Spleen (tissue), 11 donors: ENCODE measurements at regions not wholly inside any gene's neighbourhood (a gene's known extent, or its start where the extent isn't known, plus 50 kb on each side); places are given as distances from the start of the nearest gene placed in this dataset.
"Not testable (repeated sequence)": the region's sequence is repeated elsewhere in the genome, so short reads cannot be mapped to it uniquely, and the experiment has no call there.

Source experiments
- DNase-seq: peaks from one replicate; pipeline ENCODE4 v3.0.0-alpha.2; 2020
- H3K27ac ChIP-seq, 8 donors: fragments of 200-600 bp; sonication (generic) in 7 of 8; 1 replicate in 4 of 8; 2 replicates in 4 of 8; pipeline versions ENCODE4 v1.5.0 to v1.8.0; 2016 to 2021; ENCODE audit warnings: inconsistent platforms in 4 of 8, mild to moderate bottlenecking in 4 of 8, moderate library complexity in 1 of 8
- H3K27me3 ChIP-seq, 7 donors: fragments of 200-600 bp; sonication (generic) in 6 of 7; replicated peaks in 1 of 7; 1 replicate in 4 of 7; 2 replicates in 3 of 7; pipeline versions ENCODE4 v1.5.0 to v1.8.0; 2016 to 2021; ENCODE audit warnings: inconsistent platforms in 3 of 7, mild to moderate bottlenecking in 1 of 7
- H3K36me3 ChIP-seq, 6 donors: fragments of 200-600 bp; sonication (generic) in 5 of 6; 1 replicate in 4 of 6; 2 replicates in 2 of 6; pipeline versions ENCODE4 v1.5.0 to v1.8.0; 2016 to 2021; ENCODE audit warnings: inconsistent platforms in 2 of 6
- H3K4me1 ChIP-seq, 6 donors: fragments of 200-600 bp; sonication (generic) in 5 of 6; 1 replicate in 3 of 6; 2 replicates in 3 of 6; pipeline versions ENCODE4 v1.5.0 to v1.8.0; 2016 to 2021; ENCODE audit warnings: inconsistent platforms in 3 of 6
- H3K4me3 ChIP-seq, 8 donors: fragments of 200-600 bp; sonication (generic) in 7 of 8; 1 replicate in 4 of 8; 2 replicates in 4 of 8; pipeline versions ENCODE4 v1.5.0 to v1.8.0; 2016 to 2021; ENCODE audit warnings: inconsistent platforms in 4 of 8, mild to moderate bottlenecking in 4 of 8, moderate library complexity in 2 of 8
- H3K9me3 ChIP-seq, 8 donors: fragments of 200-600 bp; sonication (generic) in 7 of 8; 1 replicate in 4 of 8; 2 replicates in 4 of 8; pipeline versions ENCODE4 v1.5.0 to v1.8.0; 2016 to 2021; ENCODE audit warnings: inconsistent platforms in 4 of 8
- CTCF ChIP-seq, 11 experiments: fragments of 200-600 bp in 7 of 11; fragments of 450-650 bp in 4 of 11; sonication (generic) in 4 of 11; IDR thresholded peaks in 8 of 11; conservative IDR thresholded peaks in 3 of 11; 1 replicate in 7 of 11; 2 replicates in 4 of 11; pipeline versions ENCODE4 v1.4.0 to v1.8.0; 2016 to 2021; ENCODE audit warnings: antibody characterized with exemption in 11 of 11, inconsistent platforms in 4 of 11, mild to moderate bottlenecking in 1 of 11
- POLR2A ChIP-seq, 3 donors: fragments of 450-650 bp; IDR thresholded peaks; one replicate each; pipeline ENCODE4 v1.5.1; 2017; ENCODE audit warnings: antibody characterized with exemption in 3 of 3, mild to moderate bottlenecking in 1 of 3
- POLR2AphosphoS5 ChIP-seq, 3 donors: sonication (generic); formaldehyde crosslinking; IDR thresholded peaks; one replicate each; pipeline ENCODE4 v1.5.1; 2017; ENCODE audit warnings: antibody characterized with exemption in 3 of 3
- WGBS, 5 donors: extraction: QIAGEN DNeasy Blood & Tissue Kit in 3 of 5; methylation state at CpG; one replicate each; pipeline versions ENCODE4 v1.1.5 to v1.1.7; 2013 to 2018; 5-methylcytosine and 5-hydroxymethylcytosine counted together
- intact Hi-C: fragments of 100-400 bp; cut with DNase I; formaldehyde crosslinking; loops from one replicate; pipeline ENCODE4 v1.15.0; 2023; ENCODE audit warnings: low total_unique reads
- donor health status: healthy with polysubstance abuse.
- donor health status: DM: no; HTN: no; CAD: no; lungs with moderate emphysema.
- donor health status: DM: no; HTN: no; CAD: no.
- donor health status: Bipolar disorder and iron deficiency.
- donor health status: healthy.
- donor health status: DM: no; HTN: no; CAD: no.
- donor health status: DM: yes; HTN: yes; CAD: no.

- intact Hi-C loops: no loop called here
- DNase-seq: no peak
- 57 to 88% (median 84%) methylated on average over 1 of the region's 1 CpG for WGBS, 5 donors
Observed at GRCh38 chr13:53445686-53446085, 417.1 kb downstream of the OLFM4 start.

GRCh38 chr13:53447456-53447855 lies 418.8 kb downstream of the OLFM4 start:
- Histone ChIP-seq H3K27ac (no peak overlapping the region), H3K9me3 (peaks cover 7 to 52% (median 25%) of the 10 kb centered on the region in 8 donors), H3K4me1 (no peaks in the 10 kb centered on the region), H3K4me3 (no peak overlapping the region), H3K27me3 (no peaks in the 10 kb centered on the region), H3K36me3 (no peaks in the 10 kb centered on the region)
- intact Hi-C loops: no loop called here
- WGBS, 5 donors: 71 to 89% (median 75%) methylated on average over 4 of the region's 4 CpGs
- DNase-seq: no peak
- TF ChIP-seq POLR2A (IDR thresholded peaks at IDR 0.05): no peak
- no peak for TF ChIP-seq CTCF (IDR thresholded peaks at IDR 0.05 in 8 of 11, conservative IDR thresholded peaks at IDR 0.05 in 3 of 11)
- TF ChIP-seq POLR2AphosphoS5 (IDR thresholded peaks at IDR 0.05): no peak

More at GRCh38 chr13:53445686-53446085, 417.1 kb downstream of the OLFM4 start:
- no peak overlapping the region for H3K27ac ChIP-seq
- no peak overlapping the region for H3K4me3 ChIP-seq
- H3K27me3 ChIP-seq: no peaks in the 10 kb centered on the region
- no peaks in the 10 kb centered on the region for H3K36me3 ChIP-seq
- no peaks in the 10 kb centered on the region for H3K4me1 ChIP-seq
- TF ChIP-seq CTCF (IDR thresholded peaks at IDR 0.05 in 8 of 11, conservative IDR thresholded peaks at IDR 0.05 in 3 of 11) (no peak), POLR2AphosphoS5 (IDR thresholded peaks at IDR 0.05) (no peak), POLR2A (IDR thresholded peaks at IDR 0.05) (no peak)
- H3K9me3 ChIP-seq: peaks cover 4 to 40% (median 19%) of the 10 kb centered on the region in 8 donors

- intact Hi-C loops: no loop called here
Observed at GRCh38 chr13:53447863-53448262, 419.2 kb downstream of the OLFM4 start.

GRCh38 chr13:53452263-53452808 lies 423.7 kb downstream of the OLFM4 start:
- H3K27ac ChIP-seq, H3K4me3 ChIP-seq, H3K4me1 ChIP-seq, DNase-seq, H3K27me3 ChIP-seq, intact Hi-C loops, H3K36me3 ChIP-seq: not testable (repeated sequence)
- WGBS, 5 donors: 92 to 100% (median 93%) methylated on average over 13 to 29 of the region's 29 CpGs; no CpG with 5 or more reads in 1 of the 5 donors
- H3K9me3 ChIP-seq: peaks cover 7 to 70% (median 28%) of the 10 kb centered on the region in 8 donors

More at GRCh38 chr13:53447863-53448262, 419.2 kb downstream of the OLFM4 start:
- Histone ChIP-seq H3K9me3 (peaks cover 7 to 52% (median 25%) of the 10 kb centered on the region in 8 donors), H3K27me3 (no peaks in the 10 kb centered on the region), H3K36me3 (no peaks in the 10 kb centered on the region), H3K27ac (no peak overlapping the region), H3K4me3 (no peak overlapping the region), H3K4me1 (no peaks in the 10 kb centered on the region)
- DNase-seq: no peak
- TF ChIP-seq CTCF (IDR thresholded peaks at IDR 0.05 in 8 of 11, conservative IDR thresholded peaks at IDR 0.05 in 3 of 11): no peak
- no peak for TF ChIP-seq POLR2AphosphoS5 (IDR thresholded peaks at IDR 0.05)
- TF ChIP-seq POLR2A (IDR thresholded peaks at IDR 0.05): no peak
- 70 to 86% (median 78%) methylated on average over 5 of the region's 5 CpGs for WGBS, 5 donors
